HCT116 (cell line): ENCODE measurements at regions not wholly inside any gene's neighbourhood (a gene's known extent, or its start where the extent isn't known, plus 50 kb on each side); places are given as distances from the start of the nearest gene placed in this dataset.

Experiments used
- CEBPB ChIP-seq: IDR thresholded peaks from 2 replicates; pipeline ENCODE4 v1.6.1; 2012; ENCODE audit warnings: low read depth
- EGR1 ChIP-seq: IDR thresholded peaks from 2 replicates; pipeline ENCODE4 v1.6.1; 2012; ENCODE audit warnings: low read depth
- EZH2 ChIP-seq: fragments of 200-600 bp; sonication (generic); IDR thresholded peaks from 2 replicates; pipeline ENCODE4 v1.6.1; 2017; ENCODE audit warnings: antibody characterized with exemption, mixed run types
- EZH2phosphoT487 ChIP-seq: fragments of 200-600 bp; IDR thresholded peaks from 2 replicates; pipeline ENCODE4 v1.6.1; 2018; ENCODE audit warnings: antibody characterized with exemption, borderline replicate concordance
- FOSL1 ChIP-seq: IDR thresholded peaks from 2 replicates; pipeline ENCODE4 v1.6.1; 2012; ENCODE audit warnings: low read depth
- POLR2AphosphoS5 ChIP-seq: IDR thresholded peaks from 2 replicates; pipeline ENCODE4 v1.6.1; 2011; ENCODE audit warnings: mild to moderate bottlenecking, low read depth, low read length, moderate library complexity
- REST ChIP-seq: IDR thresholded peaks from 2 replicates; pipeline ENCODE4 v1.6.1; 2012; ENCODE audit warnings: low read depth
- SIN3A ChIP-seq: IDR thresholded peaks from 2 replicates; pipeline ENCODE4 v1.6.1; 2012; ENCODE audit warnings: low read depth
- SRF ChIP-seq: IDR thresholded peaks from 2 replicates; pipeline ENCODE4 v1.6.1; 2012; ENCODE audit warnings: low read depth
- YY1 ChIP-seq: IDR thresholded peaks from 2 replicates; pipeline ENCODE4 v1.6.1; 2011; ENCODE audit warnings: low read length, low read depth, moderate library complexity, mild to moderate bottlenecking; ENCODE audit not compliant: insufficient replicate concordance; ENCODE audit errors: extremely low read depth
- ZNF274 ChIP-seq: fragments of 200-500 bp; sonication (Bioruptor generic); IDR thresholded peaks from 2 replicates; pipeline ENCODE4 v1.6.1; 2014; ENCODE audit warnings: mild to moderate bottlenecking, low read depth, low read length, inconsistent platforms
- TF ChIP-seq, protein P1 (sequence below), 3 experiments: fragments of 200-600 bp in 1 of 3; sonication (generic) in 1 of 3; IDR thresholded peaks in 2 of 3; conservative IDR thresholded peaks in 1 of 3; 2 replicates each; pipeline ENCODE4 v1.5.1; 2012 to 2017; ENCODE audit warnings: low read depth in 2 of 3, low read length in 2 of 3, antibody characterized with exemption in 1 of 3, borderline replicate concordance in 1 of 3, control low read depth in 1 of 3, mild to moderate bottlenecking in 1 of 3, mixed read lengths in 1 of 3, mixed run types in 1 of 3, moderate library complexity in 1 of 3; ENCODE audit not compliant: insufficient read depth in 1 of 3
- TF ChIP-seq, protein P2 (sequence below): IDR thresholded peaks from 2 replicates; pipeline ENCODE4 v1.6.1; 2012

DNA sequence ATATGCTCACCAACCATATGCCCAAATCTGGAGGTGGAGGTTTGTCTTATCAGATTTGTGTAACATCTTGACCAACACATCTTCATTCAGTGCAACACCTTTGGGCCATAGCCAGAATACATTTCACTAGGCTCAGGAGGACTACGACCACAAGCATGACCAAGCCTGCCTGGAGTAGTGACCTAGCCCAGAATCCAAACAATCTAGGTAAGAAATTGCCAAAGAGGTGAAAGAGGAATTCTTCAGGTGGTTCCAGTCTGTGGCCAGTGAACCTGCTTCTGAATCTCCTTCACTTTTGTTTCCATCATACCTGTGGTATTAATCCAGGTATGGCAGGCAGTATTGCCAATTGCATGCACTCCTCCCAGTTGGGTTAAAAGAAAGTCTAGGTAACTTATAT, 112.8 kb upstream of the RAB18 start:
- TF ChIP-seq, protein P1, sequence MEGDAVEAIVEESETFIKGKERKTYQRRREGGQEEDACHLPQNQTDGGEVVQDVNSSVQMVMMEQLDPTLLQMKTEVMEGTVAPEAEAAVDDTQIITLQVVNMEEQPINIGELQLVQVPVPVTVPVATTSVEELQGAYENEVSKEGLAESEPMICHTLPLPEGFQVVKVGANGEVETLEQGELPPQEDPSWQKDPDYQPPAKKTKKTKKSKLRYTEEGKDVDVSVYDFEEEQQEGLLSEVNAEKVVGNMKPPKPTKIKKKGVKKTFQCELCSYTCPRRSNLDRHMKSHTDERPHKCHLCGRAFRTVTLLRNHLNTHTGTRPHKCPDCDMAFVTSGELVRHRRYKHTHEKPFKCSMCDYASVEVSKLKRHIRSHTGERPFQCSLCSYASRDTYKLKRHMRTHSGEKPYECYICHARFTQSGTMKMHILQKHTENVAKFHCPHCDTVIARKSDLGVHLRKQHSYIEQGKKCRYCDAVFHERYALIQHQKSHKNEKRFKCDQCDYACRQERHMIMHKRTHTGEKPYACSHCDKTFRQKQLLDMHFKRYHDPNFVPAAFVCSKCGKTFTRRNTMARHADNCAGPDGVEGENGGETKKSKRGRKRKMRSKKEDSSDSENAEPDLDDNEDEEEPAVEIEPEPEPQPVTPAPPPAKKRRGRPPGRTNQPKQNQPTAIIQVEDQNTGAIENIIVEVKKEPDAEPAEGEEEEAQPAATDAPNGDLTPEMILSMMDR (IDR thresholded peaks at IDR 0.05 in 2 of 3, conservative IDR thresholded peaks at IDR 0.05 in 1 of 3; ENCODE audit: borderline replicate concordance in 1 of 3, insufficient read depth in 1 of 3, low read depth in 2 of 3, low read length in 2 of 3), result no peak
- no peak for TF ChIP-seq SRF
- TF ChIP-seq EZH2, result no peak
- no peak for TF ChIP-seq POLR2AphosphoS5
- no peak for TF ChIP-seq EZH2phosphoT487
- TF ChIP-seq YY1, result no peak
- no peak for TF ChIP-seq CEBPB
- TF ChIP-seq EGR1, result no peak
- TF ChIP-seq, protein P2, sequence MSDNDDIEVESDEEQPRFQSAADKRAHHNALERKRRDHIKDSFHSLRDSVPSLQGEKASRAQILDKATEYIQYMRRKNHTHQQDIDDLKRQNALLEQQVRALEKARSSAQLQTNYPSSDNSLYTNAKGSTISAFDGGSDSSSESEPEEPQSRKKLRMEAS, result no peak
- TF ChIP-seq REST, result no peak
- TF ChIP-seq SIN3A, result no peak
- no peak for TF ChIP-seq FOSL1
- no peak for TF ChIP-seq ZNF274
